Kidney (tissue), 13 donors: ENCODE measurements at regions not wholly inside any gene's neighbourhood (a gene's known extent, or its start where the extent isn't known, plus 50 kb on each side); places are given as distances from the start of the nearest gene placed in this dataset.

Source experiments
- DNase-seq, 5 donors: peaks; one replicate each; pipeline ENCODE4 v3.0.0-alpha.2; 2013 to 2020
- FAIRE-seq: peaks from 2 replicates; lab custom pipeline; 2012; peaks lifted over from hg19 to GRCh38; lab: Jason Lieb, UNC
- H3K27ac ChIP-seq, 2 donors: one replicate each; pipeline ENCODE4 v1.7.0; 2013; ENCODE audit warnings: low read depth in 2 of 2, low read length in 2 of 2, inconsistent platforms in 1 of 2
- H3K27me3 ChIP-seq: one replicate; pipeline ENCODE4 v1.7.1; 2013; ENCODE audit warnings: low read length, inconsistent platforms; ENCODE audit not compliant: control insufficient read depth, insufficient read depth
- H3K36me3 ChIP-seq, 3 donors: one replicate each; pipeline versions ENCODE4 v1.7.0 to v1.7.1; 2013; ENCODE audit warnings: low read length in 3 of 3, control low read depth in 1 of 3, inconsistent platforms in 1 of 3; ENCODE audit not compliant: insufficient read depth in 3 of 3, control insufficient read depth in 2 of 3
- H3K4me1 ChIP-seq, 3 donors: one replicate each; pipeline versions ENCODE4 v1.7.0 to v1.7.1; 2013; ENCODE audit warnings: low read length in 3 of 3, inconsistent platforms in 1 of 3, low read depth in 1 of 3; ENCODE audit not compliant: control insufficient read depth in 2 of 3, insufficient read depth in 2 of 3
- H3K4me3 ChIP-seq, 3 donors: one replicate each; pipeline versions ENCODE4 v1.7.0 to v1.8.1; 2013; ENCODE audit warnings: low read length in 3 of 3, control low read depth in 1 of 3, inconsistent platforms in 1 of 3
- H3K9ac ChIP-seq, 3 donors: one replicate each; pipeline versions ENCODE4 v1.7.0 to v1.7.1; 2013; ENCODE audit warnings: low read length in 3 of 3, control low read depth in 1 of 3, inconsistent platforms in 1 of 3
- H3K9me3 ChIP-seq, 3 donors: one replicate each; pipeline versions ENCODE4 v1.7.0 to v1.7.1; 2013; ENCODE audit warnings: low read length in 3 of 3, control low read depth in 1 of 3, inconsistent platforms in 1 of 3; ENCODE audit not compliant: control insufficient read depth in 2 of 3, insufficient read depth in 1 of 3
- CTCF ChIP-seq: IDR thresholded peaks from 3 replicates; pipeline ENCODE4 v1.5.1; 2012; ENCODE audit warnings: mild to moderate bottlenecking, moderate library complexity, borderline replicate concordance; ENCODE audit not compliant: insufficient read depth; ENCODE audit errors: extremely low read depth
- intact Hi-C: fragments of 100-400 bp; cut with DNase I; formaldehyde crosslinking; loops from one replicate; pipeline ENCODE4 v1.11.1; 2022
- donor health status: control.
- donor health status: control.
- donor health status: control.
- donor health status: control.
- donor health status: control.
- donor health status: DM: yes; HTN: yes; CAD: no.
- donor health status: Normal renal cell carcinoma (clear cell type).

- H3K27me3 ChIP-seq: no peaks in the 10 kb centered on the region
- no peak overlapping the region for H3K4me3 ChIP-seq
- H3K9me3 ChIP-seq: no peaks in the 10 kb centered on the region
- DNase-seq (no peak), FAIRE-seq (no peak)
- H3K36me3 ChIP-seq: no peaks in the 10 kb centered on the region
- intact Hi-C loops: no loop called here
- no peak overlapping the region for H3K9ac ChIP-seq
- H3K4me1 ChIP-seq: no peaks in the 10 kb centered on the region
- no peak for TF ChIP-seq CTCF
- no peak overlapping the region for H3K27ac ChIP-seq
Observed at GRCh38 chr9:73682789-73683188, 531.1 kb downstream of the ANXA1 start.

- no peak for FAIRE-seq
- no peak for TF ChIP-seq CTCF
- H3K27ac ChIP-seq: no peak overlapping the region
- intact Hi-C loops: no loop called here
- no peaks in the 10 kb centered on the region for H3K9me3 ChIP-seq
- H3K9ac ChIP-seq: no peak overlapping the region
- H3K27me3 ChIP-seq: no peaks in the 10 kb centered on the region
- DNase-seq: peak in 2 of 5 donors; percentile 13 to 23
- no peaks in the 10 kb centered on the region for H3K36me3 ChIP-seq
- H3K4me3 ChIP-seq: no peak overlapping the region
- H3K4me1 ChIP-seq: no peaks in the 10 kb centered on the region
Observed at GRCh38 chr9:73683862-73684591, 532.4 kb downstream of the ANXA1 start.

- TF ChIP-seq CTCF: no peak
- FAIRE-seq (no peak), DNase-seq (no peak)
- Histone ChIP-seq H3K36me3 (no peaks in the 10 kb centered on the region), H3K4me3 (no peak overlapping the region), H3K4me1 (no peaks in the 10 kb centered on the region), H3K27me3 (no peaks in the 10 kb centered on the region), H3K27ac (no peak overlapping the region), H3K9ac (no peak overlapping the region), H3K9me3 (no peaks in the 10 kb centered on the region)
- intact Hi-C loops: no loop called here
Observed at GRCh38 chr9:73684601-73685000, 532.9 kb downstream of the ANXA1 start.

- H3K27me3 ChIP-seq: no peaks in the 10 kb centered on the region
- no peak overlapping the region for H3K9ac ChIP-seq
- no peak for TF ChIP-seq CTCF
- no peak overlapping the region for H3K4me3 ChIP-seq
- H3K4me1 ChIP-seq: no peaks in the 10 kb centered on the region
- H3K9me3 ChIP-seq: no peaks in the 10 kb centered on the region
- intact Hi-C loops: no loop called here
- H3K27ac ChIP-seq: no peak overlapping the region
- DNase-seq (no peak), FAIRE-seq (no peak)
- no peaks in the 10 kb centered on the region for H3K36me3 ChIP-seq
Observed at GRCh38 chr9:73685786-73686185, 534.1 kb downstream of the ANXA1 start.
